HG02610 (cell line): ENCODE measurements at regions not wholly inside any gene's neighbourhood (a gene's known extent, or its start where the extent isn't known, plus 50 kb on each side); places are given as distances from the start of the nearest gene placed in this dataset.
"Not testable (repeated sequence)": the region's sequence is repeated elsewhere in the genome, so short reads cannot be mapped to it uniquely, and the experiment has no call there.

Experiments used
- ATAC-seq: cut with Tn5 transposase; IDR thresholded peaks from one replicate; pipeline ENCODE4 v1.9.1; 2021; ENCODE audit warnings: mild to moderate bottlenecking, moderate library complexity; ENCODE audit not compliant: unreplicated experiment

DNA sequence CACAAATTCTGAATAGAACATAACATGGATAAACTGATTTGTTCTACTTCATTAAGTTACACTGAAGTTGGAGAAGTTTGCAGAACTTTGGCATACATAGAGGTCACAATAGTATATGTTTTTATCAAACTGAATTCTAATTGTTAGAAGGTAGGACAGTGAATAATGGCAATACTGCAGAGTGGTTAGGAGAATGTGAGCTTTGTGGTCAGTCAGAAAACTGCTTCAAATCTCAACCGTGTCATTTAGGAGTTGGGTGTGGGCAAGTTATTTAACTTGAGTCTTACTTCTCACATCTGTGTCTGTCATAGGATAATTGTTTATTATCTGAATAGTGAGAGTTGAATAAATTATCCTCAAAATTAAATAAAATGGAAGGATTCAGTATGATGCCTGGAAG is 374.6 kb upstream of the SYT1 start:
- ATAC-seq, result no peak

DNA sequence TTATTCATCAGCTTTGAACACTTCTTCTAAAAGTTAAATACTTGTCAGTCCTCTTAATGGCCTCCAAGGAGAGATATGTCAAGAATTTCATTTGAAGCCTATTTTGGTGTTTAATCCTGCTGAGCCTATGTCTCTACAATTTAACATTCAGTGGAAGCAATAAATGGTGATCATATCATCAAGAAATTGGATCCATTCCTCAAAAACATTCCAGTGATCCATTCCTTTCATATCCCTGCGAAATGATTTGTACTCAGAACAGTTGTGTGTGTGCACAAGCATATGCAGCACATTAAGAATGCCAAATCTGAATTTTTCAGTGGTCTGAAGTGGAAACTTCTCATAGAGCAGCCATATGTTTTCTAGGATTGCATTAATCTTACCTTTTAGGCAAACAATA is 373.7 kb upstream of the SYT1 start:
- ATAC-seq, result no peak

DNA sequence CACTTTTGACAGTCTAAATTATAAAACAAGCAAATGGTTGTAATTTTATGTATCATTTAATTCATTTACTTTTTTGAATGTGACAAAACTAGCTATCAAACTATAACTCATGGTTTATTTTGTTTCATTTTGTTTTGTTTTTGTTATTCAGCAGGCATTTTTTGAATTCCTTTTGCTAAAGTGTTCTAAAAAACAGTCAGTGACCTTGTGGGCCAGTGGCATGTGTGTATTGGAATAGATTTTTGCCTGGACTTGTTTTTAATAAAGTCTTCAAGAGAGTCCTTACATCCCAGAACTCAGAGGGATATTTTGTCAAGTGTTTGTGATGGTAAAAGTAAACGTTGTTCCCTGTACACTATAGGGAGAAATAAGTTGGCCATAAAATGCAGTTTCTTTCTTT is 369.7 kb upstream of the SYT1 start:
- no peak for ATAC-seq

DNA sequence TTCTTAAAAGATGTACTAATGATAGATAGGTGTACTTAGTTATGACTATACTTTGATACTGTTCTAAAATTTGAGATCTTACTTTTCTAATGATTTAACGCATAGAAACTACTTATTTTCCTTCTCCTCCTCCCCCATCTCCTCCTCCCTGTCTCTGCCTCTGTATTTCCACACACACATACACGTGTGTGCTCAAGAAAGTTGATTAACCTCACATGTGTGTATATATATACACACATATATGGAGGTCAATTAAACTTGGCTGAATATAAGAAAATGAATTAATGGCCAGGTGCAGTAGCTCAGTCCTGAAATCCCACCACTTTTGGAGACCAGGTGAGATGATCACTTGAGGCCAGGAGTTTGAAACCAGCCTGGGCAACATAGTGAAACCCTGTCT is 362.7 kb upstream of the SYT1 start:
- ATAC-seq, result no peak

DNA sequence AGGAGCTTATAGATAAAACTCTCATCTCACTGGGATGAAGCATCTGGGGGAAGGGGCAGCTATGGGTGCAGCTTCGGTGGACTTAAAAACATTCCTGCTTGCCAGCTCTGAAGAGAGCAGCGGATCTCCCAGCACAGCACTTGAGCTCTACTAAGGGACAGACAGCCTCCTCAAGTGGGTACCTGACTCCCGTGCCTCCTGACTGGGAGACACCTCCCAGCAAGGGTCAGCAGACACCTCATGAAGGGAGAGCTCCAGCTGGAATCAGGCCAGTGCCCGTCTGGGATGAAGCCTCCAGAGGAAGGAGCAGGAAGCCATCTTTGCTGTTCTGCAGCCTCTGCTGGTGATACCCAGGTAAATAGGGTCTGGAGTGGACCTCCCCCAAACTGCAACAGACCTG is 345.2 kb upstream of the SYT1 start:
- no peak for ATAC-seq

DNA sequence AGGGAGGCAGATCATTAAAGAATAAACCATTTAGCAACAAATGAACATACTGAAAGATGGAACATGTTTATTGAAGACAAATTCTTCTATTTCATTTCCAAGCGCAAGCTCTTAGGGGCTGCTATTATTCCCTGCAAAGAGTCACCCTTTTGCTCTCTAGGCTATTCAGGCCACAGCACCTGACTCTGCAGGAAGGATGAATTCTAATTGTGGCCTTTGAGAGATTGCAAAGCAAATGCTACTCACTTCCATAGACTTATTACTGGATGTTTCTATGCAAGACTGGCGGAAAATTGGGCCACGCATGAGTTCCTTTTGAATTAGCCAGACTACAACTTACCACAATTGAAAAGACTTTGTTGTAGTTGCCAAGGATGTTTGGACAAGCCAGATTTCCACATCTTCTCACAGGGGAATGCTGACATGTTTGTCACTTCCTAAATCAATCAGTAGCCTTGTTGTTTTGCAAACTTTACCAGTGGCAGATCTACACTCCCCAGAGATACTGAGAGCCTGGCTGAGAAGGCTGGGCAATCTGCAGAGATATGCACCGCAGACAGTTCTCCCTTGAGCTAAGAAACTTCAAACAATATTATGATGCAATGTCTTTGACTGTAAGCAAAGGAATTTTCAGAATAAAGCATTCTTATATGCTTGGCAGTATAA is 334.3 kb upstream of the SYT1 start:
- ATAC-seq, result no peak

DNA sequence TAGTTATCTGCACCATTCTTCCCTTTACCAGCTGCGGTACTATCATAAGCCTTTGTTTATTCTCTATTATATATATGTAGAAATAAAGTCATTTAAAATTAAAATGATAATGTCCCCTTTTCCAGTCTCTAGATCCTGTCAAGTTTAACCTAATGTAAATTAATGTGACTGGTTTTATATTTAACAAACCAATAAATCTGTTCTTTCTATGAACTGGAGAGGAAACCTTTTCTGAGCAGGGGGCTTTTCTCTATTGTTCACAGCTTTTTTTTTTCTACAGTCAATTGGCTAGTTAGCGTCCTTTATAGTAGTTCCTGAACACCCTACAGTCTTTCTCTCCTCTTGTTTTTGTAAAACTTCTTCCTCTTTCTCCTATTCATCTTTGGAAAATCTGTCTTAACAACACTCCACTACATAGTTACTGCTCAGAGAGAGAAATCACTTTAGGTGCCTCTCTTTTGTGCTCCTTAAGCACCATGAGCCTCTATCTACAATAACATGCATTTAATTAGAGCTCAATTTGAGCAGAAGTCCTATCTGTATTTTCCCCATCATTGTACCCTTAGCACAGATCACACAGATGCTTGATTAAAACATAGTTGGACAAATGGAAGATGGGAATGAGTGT is 332.6 kb upstream of the SYT1 start:
- ATAC-seq, result no peak

DNA sequence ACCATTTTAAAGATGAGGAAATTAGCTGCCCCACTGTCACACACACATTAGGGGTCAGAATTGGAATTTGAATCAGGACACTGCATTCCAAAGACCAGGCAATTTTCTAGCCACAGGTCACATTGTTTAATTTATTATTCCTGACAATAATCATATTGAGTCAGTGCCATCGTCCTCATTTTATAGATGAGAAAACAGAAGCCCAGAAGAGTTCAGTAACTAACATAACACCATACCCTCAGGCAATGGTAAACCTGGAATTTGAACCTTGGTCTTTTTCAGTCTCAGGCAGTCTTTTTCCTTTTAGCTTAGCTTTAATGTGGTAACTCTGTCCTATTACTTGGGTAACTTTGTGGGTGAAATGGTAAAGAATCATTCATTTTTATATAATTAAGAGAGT is 330.3 kb upstream of the SYT1 start:
- no peak for ATAC-seq

DNA sequence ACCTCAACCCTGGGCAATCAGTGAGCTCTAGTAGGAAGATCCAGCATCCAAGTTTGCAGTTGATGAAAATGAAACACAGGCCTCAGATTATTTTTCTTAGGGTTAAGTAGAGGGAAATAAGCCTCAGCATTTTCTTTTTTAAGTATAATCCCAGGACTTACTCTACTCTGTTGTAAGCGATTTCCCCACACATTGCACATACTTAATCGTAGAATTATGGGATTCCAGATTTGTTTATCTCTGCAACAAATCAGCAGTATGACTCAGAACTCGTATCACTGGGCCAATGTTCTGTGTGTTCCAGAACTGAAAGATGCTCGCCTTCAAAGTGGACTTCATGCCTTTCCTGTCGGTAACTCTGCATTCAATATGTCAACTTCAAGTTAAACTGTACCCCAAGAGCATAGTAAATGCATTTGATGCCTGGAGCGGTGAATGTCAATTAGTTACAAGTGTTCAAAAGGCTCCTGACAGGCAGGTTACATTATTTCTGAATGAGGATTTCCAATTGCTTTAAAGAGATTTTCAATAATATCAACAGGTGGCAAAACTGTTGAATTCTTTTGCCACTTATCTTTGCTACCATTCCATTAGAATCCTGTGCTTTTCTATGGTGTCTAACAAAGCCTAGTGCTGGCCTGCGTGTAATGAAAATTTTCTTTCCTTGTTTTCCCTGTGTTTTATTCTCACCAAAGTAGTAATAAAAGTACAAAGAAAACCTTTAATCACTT is 323.8 kb upstream of the SYT1 start:
- ATAC-seq, result no peak

DNA sequence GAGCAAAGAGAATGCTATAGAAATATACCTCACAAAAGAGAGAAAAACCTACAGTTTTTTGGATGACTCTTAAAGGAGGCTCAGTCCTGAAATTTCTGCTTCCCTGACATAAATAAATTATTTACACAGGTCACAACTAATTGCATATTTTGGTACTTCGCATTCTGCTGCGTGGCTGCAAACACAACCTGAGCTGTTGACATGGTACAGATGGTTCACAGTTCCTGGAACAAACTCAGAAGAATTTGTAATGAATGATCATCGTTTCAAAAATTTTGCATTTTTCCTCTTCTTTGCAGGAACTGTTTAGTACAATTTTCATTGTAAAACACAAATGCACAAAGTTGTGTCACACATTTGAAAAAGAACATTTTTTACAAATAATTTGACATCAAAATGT is 313.7 kb upstream of the SYT1 start:
- ATAC-seq, result no peak

DNA sequence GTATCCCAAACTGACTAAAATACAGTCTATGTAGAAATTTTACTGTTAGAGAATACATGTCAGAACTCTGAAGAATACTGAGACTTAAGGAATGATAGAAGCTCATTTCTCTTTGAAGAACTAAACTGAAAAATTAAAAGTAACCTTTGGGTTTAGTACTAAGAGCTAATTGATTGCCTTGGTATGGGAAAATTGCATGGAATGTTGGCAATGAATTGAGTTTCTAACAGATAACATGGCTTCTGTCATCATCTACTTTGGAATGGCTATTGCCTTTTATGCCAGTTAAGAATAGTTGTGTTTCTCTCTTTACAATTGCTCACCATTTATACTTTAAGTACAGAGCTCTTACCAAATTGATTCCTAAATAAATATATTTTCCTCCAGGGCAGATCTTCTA is 308.8 kb upstream of the SYT1 start:
- no peak for ATAC-seq

DNA sequence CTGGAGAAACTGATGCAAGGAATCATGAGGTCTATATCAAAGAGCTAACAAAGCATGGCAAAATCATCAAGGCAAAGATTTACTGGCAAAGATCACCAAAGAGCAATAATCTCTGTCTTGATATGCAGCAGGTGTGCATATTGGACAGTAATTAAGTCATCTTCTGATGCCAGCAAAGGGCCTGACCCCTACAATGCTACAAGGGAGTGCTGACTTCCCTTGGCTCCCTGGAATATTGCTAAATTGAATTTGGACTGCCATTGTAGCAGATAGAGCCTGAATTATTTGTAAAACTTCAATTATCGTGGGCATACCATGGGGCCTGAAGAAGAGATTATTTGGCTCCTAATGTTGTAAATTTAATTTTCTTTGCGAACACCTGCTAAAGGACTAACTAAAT is 307.9 kb upstream of the SYT1 start:
- ATAC-seq, result no peak

DNA sequence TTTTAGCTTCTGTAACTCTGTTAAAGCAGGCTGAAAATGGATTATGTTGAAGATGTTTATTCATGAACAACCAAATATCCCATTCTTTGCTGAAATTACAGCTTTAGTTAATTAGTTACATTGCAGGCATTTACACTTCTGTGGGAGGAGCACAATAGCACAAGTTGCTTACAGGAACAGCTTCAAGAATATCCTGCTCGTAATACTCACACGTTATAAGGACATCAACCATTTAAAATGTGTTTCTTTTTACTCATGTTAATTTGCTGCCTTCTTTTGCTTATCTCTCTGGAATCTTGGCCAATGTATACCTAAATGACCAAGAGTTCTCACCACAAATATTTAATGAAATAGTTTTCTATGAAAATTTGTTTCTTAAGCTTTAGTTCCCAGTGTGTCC is 305.2 kb upstream of the SYT1 start:
- ATAC-seq, result no peak

DNA sequence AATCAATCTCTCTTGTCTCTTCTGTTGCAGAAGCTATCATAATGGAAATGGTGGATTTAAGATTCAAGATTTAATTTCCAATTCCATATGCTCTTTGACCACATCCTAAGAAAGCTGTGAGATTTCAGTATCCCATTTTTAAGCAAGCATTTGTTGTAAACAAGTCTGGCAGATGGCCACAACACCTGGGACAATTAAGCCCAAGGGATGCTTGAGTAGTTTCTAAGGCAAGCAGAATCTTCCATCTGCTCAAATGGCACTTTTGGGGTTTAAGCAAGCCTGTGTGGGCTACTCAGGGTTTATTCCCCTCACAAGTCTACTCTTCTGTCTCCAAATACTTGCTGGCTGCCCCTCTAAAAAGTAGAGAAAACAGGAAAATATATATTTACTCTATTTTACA is 304.7 kb upstream of the SYT1 start:
- no peak for ATAC-seq

DNA sequence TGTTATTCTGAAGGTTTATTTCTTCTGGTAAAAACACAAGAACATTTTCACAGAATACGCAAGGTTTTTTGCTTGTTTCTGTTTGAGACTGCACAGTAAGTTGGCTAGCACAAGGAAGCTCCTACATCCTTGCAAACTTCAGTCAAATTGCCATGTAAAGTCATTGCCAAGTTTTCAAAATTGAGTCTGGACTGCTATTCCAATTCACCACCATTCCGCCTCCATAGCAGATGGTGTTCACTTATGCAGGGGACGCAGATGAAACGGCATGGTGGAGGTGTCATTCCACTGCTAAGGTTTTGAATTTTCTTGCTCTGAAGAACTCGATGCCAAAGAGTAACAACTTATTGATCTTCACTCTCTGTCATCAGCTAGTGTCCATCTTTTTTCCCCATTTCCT is 303.9 kb upstream of the SYT1 start:
- ATAC-seq, result no peak

DNA sequence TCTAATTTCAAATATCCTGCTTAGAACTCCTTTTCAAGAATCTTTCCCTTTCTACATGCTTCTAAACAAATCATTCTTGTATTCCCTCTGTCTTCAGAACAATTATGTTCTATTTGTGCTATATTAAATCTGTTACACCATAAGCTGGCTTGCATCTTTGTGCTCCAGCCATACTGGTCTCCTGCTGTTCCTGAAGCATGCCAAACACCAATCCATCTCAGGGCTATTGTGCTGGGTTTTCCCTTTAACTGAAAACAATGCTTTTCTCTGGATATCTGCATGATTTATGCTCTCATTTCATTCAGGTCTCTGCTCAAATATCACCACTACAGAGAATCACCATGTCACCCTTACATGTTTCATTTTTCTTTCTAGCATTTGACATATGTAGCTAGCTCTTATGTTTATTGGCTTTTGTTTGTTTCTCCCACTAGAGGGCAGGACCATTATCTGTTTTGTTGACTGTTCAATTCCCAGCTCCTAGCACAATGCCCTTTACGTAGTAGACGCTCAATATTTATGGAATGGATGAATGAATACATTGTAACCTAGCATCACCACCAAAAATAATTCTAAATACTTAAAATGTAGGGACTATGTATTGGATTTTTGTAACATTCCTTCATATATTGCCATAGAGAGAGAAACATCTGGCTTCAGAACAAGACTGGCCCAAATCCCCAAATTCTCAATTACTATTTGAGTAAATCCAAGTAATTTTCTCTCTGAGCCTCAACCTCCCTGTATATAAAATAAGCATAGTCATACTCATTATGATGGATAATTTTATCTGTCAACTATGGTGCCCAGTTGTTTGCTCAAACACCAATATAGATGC is 302.0 kb upstream of the SYT1 start:
- no peak for ATAC-seq

DNA sequence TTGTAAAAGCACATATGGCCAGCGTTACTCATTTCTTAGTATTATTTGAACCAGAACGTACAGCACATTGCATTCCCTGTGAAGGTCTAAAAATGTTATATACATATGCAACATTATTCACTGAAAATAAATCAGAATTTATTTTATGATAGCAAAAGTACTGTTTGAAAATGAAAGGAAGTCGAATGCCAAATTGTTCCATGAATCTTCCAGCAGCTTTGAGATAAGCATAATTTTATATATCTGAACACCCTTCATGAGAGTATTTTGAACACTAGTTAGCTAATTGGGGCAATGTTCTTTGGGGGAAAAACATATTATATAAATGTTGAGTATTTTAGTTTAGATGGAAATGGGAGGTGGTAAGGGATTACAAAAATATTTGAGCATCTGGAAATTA is 300.7 kb upstream of the SYT1 start:
- ATAC-seq, result no peak

DNA sequence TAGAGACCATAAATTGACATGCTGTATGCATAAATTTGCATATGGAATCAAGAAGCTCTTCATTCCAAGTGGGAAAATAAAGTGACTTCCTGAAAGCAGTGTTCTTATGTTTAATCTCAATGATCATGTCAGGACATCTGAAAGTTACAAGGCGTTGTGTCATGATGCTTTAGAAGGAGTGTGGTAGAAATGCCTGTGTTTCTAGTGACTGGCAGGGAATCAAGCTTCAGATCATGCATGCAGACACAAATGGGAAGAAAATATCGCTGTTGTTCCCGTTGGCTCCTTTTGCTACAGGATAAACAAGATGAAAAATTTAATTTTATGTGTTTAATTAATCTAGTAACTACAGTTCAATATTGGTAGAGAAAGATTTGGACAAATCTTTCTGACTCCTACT is 298.1 kb upstream of the SYT1 start:
- ATAC-seq, result no peak

DNA sequence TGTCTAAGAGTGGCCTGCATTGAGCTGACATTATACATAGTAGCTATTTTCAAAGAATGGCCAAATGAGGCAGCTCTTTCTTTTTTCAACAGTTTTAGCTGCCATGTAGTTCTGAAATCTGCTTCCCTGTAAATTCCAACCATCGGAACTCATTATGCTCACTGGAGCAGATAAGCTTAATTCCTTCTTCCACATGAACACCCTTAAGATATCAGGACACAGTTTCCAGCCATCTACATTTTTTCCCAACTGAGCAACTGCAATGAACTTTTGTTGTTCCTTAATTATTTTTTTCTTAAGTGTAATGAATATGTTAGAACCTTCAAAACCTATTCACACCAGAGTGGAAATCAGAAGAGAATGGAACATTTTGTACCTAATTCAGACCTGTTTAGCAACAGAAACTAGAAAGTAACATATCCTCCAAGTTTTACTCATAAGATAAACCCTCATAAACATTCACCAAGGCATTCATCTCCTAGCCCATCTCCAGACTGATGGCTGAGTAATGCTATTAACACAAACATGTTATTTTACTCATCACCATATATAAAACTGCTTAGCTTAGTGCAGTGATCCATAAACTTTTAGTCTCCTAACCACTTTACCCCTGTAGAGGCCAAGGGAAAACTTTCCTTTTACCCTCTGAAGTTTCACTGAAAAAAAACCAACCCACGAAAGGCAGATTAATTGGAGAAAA is 296.1 kb upstream of the SYT1 start:
- no peak for ATAC-seq

DNA sequence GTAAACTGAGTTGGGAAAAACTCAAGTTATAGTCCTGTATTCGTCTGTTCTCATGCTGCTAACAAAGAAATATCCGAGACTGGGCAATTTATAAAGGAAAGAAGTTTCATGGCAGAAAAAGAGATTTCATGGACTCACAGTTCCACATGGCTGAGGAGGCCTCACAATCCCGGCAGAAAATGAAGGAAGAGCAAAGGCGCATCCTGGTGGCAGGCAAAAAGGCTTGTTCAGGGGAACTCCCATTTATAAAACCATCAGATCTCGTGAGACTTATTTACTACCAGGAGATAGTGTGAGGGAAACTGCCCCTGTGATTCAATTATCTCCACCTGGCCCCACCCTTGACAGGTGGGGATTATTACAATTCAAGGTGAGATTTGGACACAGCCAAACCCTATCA is 292.6 kb upstream of the SYT1 start:
- no peak for ATAC-seq

DNA sequence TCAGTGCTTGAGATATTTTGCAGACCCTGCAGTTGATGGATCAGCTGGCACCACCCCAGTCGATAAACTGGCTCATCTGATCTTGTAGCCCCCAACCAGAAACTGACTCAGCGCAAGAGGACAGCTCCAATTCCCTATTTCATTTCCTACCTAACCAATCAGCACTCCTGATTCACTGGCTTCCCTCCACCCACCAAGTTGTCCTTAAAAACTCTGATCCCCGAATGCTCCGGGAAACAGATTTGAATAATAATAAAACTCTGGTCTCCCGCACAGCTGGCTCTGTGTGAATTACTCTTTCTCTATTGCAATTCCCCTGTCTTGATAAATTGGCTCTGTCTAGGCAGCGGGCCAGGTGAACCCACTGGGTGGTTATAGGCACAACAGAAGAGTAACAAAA is 289.4 kb upstream of the SYT1 start:
- ATAC-seq, result not testable (repeated sequence)
